Nephron (organoid): ENCODE measurements at regions not wholly inside any gene's neighbourhood (a gene's known extent, or its start where the extent isn't known, plus 50 kb on each side); places are given as distances from the start of the nearest gene placed in this dataset.
A peak's percentile ranks its signal among the peaks of the same experiment; 100 is the strongest.

Source experiments
- H3K27ac Mint-ChIP-seq, 3 experiments: 2 replicates each; pipeline ENCODE4 v1.8.0; 2020; ENCODE audit warnings: mixed read lengths in 3 of 3, mild to moderate bottlenecking in 2 of 3, moderate library complexity in 1 of 3
- H3K27me3 Mint-ChIP-seq: 2 replicates; pipeline ENCODE4 v1.8.0; 2021; ENCODE audit warnings: low read depth, mild to moderate bottlenecking, moderate library complexity, mixed read lengths
- H3K36me3 Mint-ChIP-seq: 2 replicates; pipeline ENCODE4 v1.8.0; 2020; ENCODE audit warnings: low read depth, mixed read lengths
- H3K4me1 Mint-ChIP-seq: 2 replicates; pipeline ENCODE4 v1.8.0; 2020; ENCODE audit warnings: mixed read lengths
- H3K4me3 Mint-ChIP-seq, 3 experiments: 2 replicates each; pipeline ENCODE4 v1.8.0; 2020; ENCODE audit warnings: mild to moderate bottlenecking in 3 of 3, mixed read lengths in 3 of 3, moderate library complexity in 2 of 3
- H3K9me3 Mint-ChIP-seq: 2 replicates; pipeline ENCODE4 v1.8.0; 2020; ENCODE audit warnings: mixed read lengths
- CTCF ChIP-seq, 3 experiments: fragments of 200-600 bp; sonication (generic); IDR thresholded peaks; one replicate each; pipeline ENCODE4 v1.5.0; 2021; ENCODE audit warnings: antibody characterized with exemption in 3 of 3; ENCODE audit not compliant: unreplicated experiment in 3 of 3

GRCh38 chr1:189659731-189660130 lies 817.9 kb downstream of the BRINP3 start:
- no peaks in the 10 kb centered on the region for H3K27me3 Mint-ChIP-seq
- no peak for TF ChIP-seq CTCF (IDR thresholded peaks at IDR 0.05; ENCODE audit: unreplicated experiment in 3 of 3)
- no peaks in the 10 kb centered on the region for H3K36me3 Mint-ChIP-seq
- no peaks in the 10 kb centered on the region for H3K4me1 Mint-ChIP-seq
- no peaks in the 10 kb centered on the region for H3K9me3 Mint-ChIP-seq
- H3K27ac Mint-ChIP-seq: no peak overlapping the region
- H3K4me3 Mint-ChIP-seq: no peak overlapping the region

GRCh38 chr1:189662190-189662589 lies 815.5 kb downstream of the BRINP3 start:
- TF ChIP-seq CTCF (IDR thresholded peaks at IDR 0.05; ENCODE audit: unreplicated experiment in 3 of 3): no peak
- H3K36me3 Mint-ChIP-seq: no peaks in the 10 kb centered on the region
- H3K27me3 Mint-ChIP-seq: no peaks in the 10 kb centered on the region
- no peak overlapping the region for H3K4me3 Mint-ChIP-seq
- H3K9me3 Mint-ChIP-seq: no peaks in the 10 kb centered on the region
- no peak overlapping the region for H3K27ac Mint-ChIP-seq
- no peaks in the 10 kb centered on the region for H3K4me1 Mint-ChIP-seq

DNA sequence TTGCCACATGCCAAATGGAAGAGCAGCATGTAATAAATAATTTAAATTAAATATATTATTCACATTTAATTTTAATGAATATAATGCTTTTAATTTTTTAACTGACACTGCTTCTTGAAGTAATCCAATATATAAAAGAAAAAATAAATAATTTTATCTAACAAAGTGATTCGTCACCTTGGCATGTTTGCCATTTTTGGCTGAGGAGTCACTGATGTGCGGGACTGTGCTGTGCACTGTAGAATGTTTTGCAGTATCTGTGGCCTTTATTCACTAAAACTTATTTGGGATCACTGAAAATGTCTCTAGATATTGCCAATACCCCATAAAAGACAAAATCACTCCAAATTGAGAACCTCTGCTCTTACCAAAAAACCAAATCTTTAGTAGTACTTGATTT lies 807.8 kb downstream of the BRINP3 start:
- H3K27ac Mint-ChIP-seq: no peak overlapping the region
- H3K9me3 Mint-ChIP-seq: no peaks in the 10 kb centered on the region
- H3K27me3 Mint-ChIP-seq: no peaks in the 10 kb centered on the region
- TF ChIP-seq CTCF (IDR thresholded peaks at IDR 0.05; ENCODE audit: unreplicated experiment in 3 of 3): no peak
- no peaks in the 10 kb centered on the region for H3K36me3 Mint-ChIP-seq
- H3K4me3 Mint-ChIP-seq: no peak overlapping the region
- no peaks in the 10 kb centered on the region for H3K4me1 Mint-ChIP-seq

DNA sequence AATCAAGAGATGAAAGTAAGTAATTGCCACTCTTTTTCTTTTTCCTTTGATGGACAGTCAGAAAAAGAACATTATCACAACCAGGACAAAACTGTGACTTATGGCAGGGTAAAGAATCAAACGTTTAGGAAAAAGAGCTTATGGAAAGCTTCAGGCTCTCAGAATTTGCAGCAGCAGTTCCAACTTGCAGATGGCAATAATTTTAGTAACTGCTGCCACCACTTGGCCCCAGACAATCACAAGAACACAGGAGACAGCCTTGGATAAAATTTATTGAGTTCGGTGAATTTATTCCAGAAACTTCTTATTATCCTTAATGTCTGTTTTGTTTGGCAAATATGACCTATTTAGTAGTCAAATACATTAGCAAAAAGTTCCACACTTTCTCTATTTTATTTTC lies 804.4 kb downstream of the BRINP3 start:
- Mint-ChIP-seq H3K4me3 (no peak overlapping the region), H3K27me3 (peaks cover 4% of the 10 kb centered on the region), H3K4me1 (no peaks in the 10 kb centered on the region), H3K9me3 (no peaks in the 10 kb centered on the region), H3K36me3 (no peaks in the 10 kb centered on the region), H3K27ac (peak overlapping the region in 1 of 3 experiments; percentile 77)
- no peak for TF ChIP-seq CTCF (IDR thresholded peaks at IDR 0.05; ENCODE audit: unreplicated experiment in 3 of 3)

DNA sequence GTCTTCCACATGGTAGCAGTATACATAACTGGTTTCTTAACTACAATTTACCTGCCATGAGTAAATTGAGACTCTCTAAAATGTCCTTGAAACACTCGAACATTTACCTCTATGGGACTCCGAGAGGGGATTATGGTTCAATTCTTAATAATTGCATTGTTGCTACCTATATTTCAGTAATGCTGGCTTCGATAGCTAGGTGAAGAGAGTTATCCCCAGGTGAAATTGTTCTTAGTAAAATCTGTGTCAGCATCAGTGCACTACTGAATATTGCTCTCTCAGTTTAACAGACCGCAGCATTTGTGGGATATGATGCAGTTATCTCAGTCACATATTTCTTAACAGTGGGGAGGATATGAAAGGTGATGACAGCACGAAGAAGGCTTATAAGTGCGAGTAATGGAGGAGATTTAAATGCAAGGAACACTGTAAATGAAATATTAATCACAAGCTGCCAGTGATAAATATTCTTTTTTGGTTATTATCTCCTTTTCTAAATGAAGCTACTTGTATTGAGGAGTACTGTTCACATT lies 801.9 kb downstream of the BRINP3 start:
- Mint-ChIP-seq H3K4me1 (no peaks in the 10 kb centered on the region), H3K36me3 (no peaks in the 10 kb centered on the region), H3K27me3 (peaks cover 4% of the 10 kb centered on the region), H3K4me3 (no peak overlapping the region), H3K27ac (peak overlapping the region in 1 of 3 experiments; percentile 8), H3K9me3 (no peaks in the 10 kb centered on the region)
- no peak for TF ChIP-seq CTCF (IDR thresholded peaks at IDR 0.05; ENCODE audit: unreplicated experiment in 3 of 3)

DNA sequence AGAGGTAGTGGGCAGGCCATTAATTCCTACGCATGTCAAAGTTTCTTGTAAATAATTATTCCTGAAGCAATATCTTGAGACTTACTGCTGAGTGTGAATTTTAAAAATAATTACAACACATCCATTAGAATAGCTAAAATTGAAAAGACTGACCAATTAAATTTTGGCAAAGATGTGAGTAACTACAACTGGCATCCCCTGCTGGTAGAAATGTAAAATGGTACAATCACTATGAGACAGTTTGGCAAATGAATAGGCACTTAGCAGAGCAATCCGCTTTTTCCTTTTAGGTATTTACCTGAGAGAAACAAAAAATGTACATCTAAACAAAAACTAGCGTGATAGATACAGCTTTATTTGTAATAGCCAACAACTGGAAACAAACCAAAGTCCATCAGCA lies 798.9 kb downstream of the BRINP3 start:
- no peak overlapping the region for H3K4me3 Mint-ChIP-seq
- no peaks in the 10 kb centered on the region for H3K9me3 Mint-ChIP-seq
- no peaks in the 10 kb centered on the region for H3K4me1 Mint-ChIP-seq
- peaks cover 4% of the 10 kb centered on the region for H3K27me3 Mint-ChIP-seq
- H3K27ac Mint-ChIP-seq: no peak overlapping the region
- no peaks in the 10 kb centered on the region for H3K36me3 Mint-ChIP-seq
- TF ChIP-seq CTCF (IDR thresholded peaks at IDR 0.05; ENCODE audit: unreplicated experiment in 3 of 3): peak in 1 of 3 experiments; percentile 11
